ENCODE measurements at regions not wholly inside any gene's neighbourhood (a gene's known extent, or its start where the extent isn't known, plus 50 kb on each side); places are given as distances from the start of the nearest gene placed in this dataset.

DNA sequence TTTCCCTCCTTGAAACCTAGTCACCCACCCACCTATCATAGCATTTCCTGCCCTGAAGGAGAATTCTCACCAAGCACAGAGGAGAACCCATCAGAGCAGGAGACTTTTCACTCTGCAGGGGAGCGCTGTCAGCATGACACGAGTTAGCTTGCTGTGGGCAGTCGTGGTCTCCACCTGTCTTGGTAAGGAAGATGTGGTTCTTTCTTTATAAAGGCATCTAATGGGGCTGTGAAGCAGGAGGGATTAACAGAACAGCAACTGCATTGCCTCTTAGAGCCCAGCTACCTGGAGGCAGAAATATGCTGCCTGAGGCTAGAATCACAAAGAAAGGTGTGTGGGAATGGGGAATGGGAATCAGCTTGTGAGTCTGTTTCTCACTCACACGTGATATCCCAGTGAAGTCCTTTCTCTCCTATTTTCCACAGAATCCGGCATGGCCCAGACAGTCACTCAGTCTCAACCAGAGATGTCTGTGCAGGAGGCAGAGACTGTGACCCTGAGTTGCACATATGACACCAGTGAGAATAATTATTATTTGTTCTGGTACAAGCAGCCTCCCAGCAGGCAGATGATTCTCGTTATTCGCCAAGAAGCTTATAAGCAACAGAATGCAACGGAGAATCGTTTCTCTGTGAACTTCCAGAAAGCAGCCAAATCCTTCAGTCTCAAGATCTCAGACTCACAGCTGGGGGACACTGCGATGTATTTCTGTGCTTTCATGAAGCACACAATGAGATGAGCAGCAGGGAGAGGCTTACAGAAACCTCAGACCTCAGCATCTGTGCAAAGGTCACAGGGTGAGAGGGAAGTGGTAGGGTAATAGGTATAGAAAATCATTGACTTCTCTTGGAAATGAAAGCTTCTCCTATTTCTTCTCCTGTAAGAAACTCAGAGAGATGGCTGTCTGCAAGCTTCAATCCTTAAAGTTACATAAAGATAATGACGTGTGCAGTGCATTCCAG is 316.9 kb downstream of the DAD1 start:
- H4K20me1 ChIP-seq (ENCODE audit: insufficient read depth, low read length): no peaks in the 10 kb centered on the region
- DNase-seq (ENCODE audit: insufficient read length, low spot score, missing footprints): no peak
- peaks cover 15% of the 10 kb centered on the region for H3K27me3 ChIP-seq (ENCODE audit: insufficient read depth, low read length)
- no peak overlapping the region for H2AFZ ChIP-seq (ENCODE audit: low read length)
- no peaks in the 10 kb centered on the region for H3K9me3 ChIP-seq (ENCODE audit: low read depth, low read length)
- no peak overlapping the region for H3K27ac ChIP-seq (ENCODE audit: low read depth, low read length)
- H3K4me2 ChIP-seq (ENCODE audit: insufficient read depth, low read length): no peak overlapping the region
- H3K4me3 ChIP-seq (ENCODE audit: insufficient read depth, low read length): no peak overlapping the region
- H3K4me1 ChIP-seq (ENCODE audit: insufficient read depth, low read length): peaks cover 6% of the 10 kb centered on the region
- TF ChIP-seq, protein P1, sequence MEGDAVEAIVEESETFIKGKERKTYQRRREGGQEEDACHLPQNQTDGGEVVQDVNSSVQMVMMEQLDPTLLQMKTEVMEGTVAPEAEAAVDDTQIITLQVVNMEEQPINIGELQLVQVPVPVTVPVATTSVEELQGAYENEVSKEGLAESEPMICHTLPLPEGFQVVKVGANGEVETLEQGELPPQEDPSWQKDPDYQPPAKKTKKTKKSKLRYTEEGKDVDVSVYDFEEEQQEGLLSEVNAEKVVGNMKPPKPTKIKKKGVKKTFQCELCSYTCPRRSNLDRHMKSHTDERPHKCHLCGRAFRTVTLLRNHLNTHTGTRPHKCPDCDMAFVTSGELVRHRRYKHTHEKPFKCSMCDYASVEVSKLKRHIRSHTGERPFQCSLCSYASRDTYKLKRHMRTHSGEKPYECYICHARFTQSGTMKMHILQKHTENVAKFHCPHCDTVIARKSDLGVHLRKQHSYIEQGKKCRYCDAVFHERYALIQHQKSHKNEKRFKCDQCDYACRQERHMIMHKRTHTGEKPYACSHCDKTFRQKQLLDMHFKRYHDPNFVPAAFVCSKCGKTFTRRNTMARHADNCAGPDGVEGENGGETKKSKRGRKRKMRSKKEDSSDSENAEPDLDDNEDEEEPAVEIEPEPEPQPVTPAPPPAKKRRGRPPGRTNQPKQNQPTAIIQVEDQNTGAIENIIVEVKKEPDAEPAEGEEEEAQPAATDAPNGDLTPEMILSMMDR (IDR thresholded peaks at IDR 0.05; ENCODE audit: extremely low read depth, low read depth, low read length): no peak
- no peaks in the 10 kb centered on the region for H3K79me2 ChIP-seq (ENCODE audit: insufficient read depth, low read length)
- H3K36me3 ChIP-seq (ENCODE audit: insufficient read depth, low read length): no peaks in the 10 kb centered on the region

DNA sequence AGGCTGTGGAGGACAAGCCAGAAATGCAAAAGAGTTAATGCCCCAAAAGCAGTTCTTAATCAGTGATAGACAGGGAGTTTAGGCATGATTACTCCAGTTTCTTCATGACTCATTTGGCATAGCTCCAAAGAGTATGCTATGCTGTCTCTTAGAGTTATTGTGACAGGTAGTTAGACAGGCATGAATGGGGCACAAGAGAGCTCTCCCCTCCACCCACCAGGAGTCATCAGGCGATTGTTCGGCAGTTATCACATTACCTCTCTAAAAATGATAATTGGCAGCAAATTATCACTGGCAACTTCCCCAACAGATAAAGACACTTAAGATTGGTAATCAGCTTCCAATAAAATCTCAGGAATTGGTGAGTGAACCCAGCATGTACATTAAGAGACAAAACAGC is 320.1 kb downstream of the DAD1 start:
- Histone ChIP-seq H3K27me3 (ENCODE audit: insufficient read depth, low read length) (peaks cover 3% of the 10 kb centered on the region), H3K9me3 (ENCODE audit: low read depth, low read length) (no peaks in the 10 kb centered on the region), H3K4me2 (ENCODE audit: insufficient read depth, low read length) (no peak overlapping the region), H3K79me2 (ENCODE audit: insufficient read depth, low read length) (no peaks in the 10 kb centered on the region), H4K20me1 (ENCODE audit: insufficient read depth, low read length) (no peaks in the 10 kb centered on the region), H3K27ac (ENCODE audit: low read depth, low read length) (no peak overlapping the region), H3K36me3 (ENCODE audit: insufficient read depth, low read length) (no peaks in the 10 kb centered on the region), H3K4me3 (ENCODE audit: insufficient read depth, low read length) (no peak overlapping the region), H2AFZ (ENCODE audit: low read length) (no peak overlapping the region), H3K4me1 (ENCODE audit: insufficient read depth, low read length) (peaks cover 11% of the 10 kb centered on the region)
- no peak for DNase-seq (ENCODE audit: insufficient read length, low spot score, missing footprints)
- TF ChIP-seq, protein P1 (IDR thresholded peaks at IDR 0.05; ENCODE audit: extremely low read depth, low read depth, low read length): no peak

GRCh38 chr14:22266683-22267082 is 322.3 kb downstream of the DAD1 start:
- TF ChIP-seq, protein P1 (IDR thresholded peaks at IDR 0.05; ENCODE audit: extremely low read depth, low read depth, low read length): no peak
- Histone ChIP-seq H2AFZ (ENCODE audit: low read length) (no peak overlapping the region), H3K9me3 (ENCODE audit: low read depth, low read length) (no peaks in the 10 kb centered on the region), H3K4me2 (ENCODE audit: insufficient read depth, low read length) (no peak overlapping the region), H3K4me3 (ENCODE audit: insufficient read depth, low read length) (no peak overlapping the region), H3K79me2 (ENCODE audit: insufficient read depth, low read length) (no peaks in the 10 kb centered on the region), H3K36me3 (ENCODE audit: insufficient read depth, low read length) (no peaks in the 10 kb centered on the region), H4K20me1 (ENCODE audit: insufficient read depth, low read length) (no peaks in the 10 kb centered on the region), H3K27ac (ENCODE audit: low read depth, low read length) (no peak overlapping the region), H3K27me3 (ENCODE audit: insufficient read depth, low read length) (no peaks in the 10 kb centered on the region), H3K4me1 (ENCODE audit: insufficient read depth, low read length) (peaks cover 11% of the 10 kb centered on the region)
- no peak for DNase-seq (ENCODE audit: insufficient read length, low spot score, missing footprints)

GRCh38 chr14:22266142-22266442 is 322.9 kb downstream of the DAD1 start:
- Histone ChIP-seq H2AFZ (ENCODE audit: low read length) (peak overlapping the region; percentile 68), H3K79me2 (ENCODE audit: insufficient read depth, low read length) (no peaks in the 10 kb centered on the region), H3K4me2 (ENCODE audit: insufficient read depth, low read length) (no peak overlapping the region), H3K36me3 (ENCODE audit: insufficient read depth, low read length) (no peaks in the 10 kb centered on the region), H3K27me3 (ENCODE audit: insufficient read depth, low read length) (no peaks in the 10 kb centered on the region), H3K27ac (ENCODE audit: low read depth, low read length) (no peak overlapping the region), H3K4me3 (ENCODE audit: insufficient read depth, low read length) (no peak overlapping the region), H3K9me3 (ENCODE audit: low read depth, low read length) (no peaks in the 10 kb centered on the region), H4K20me1 (ENCODE audit: insufficient read depth, low read length) (no peaks in the 10 kb centered on the region), H3K4me1 (ENCODE audit: insufficient read depth, low read length) (peaks cover 11% of the 10 kb centered on the region)
- TF ChIP-seq, protein P1 (IDR thresholded peaks at IDR 0.05; ENCODE audit: extremely low read depth, low read depth, low read length): no peak
- no peak for DNase-seq (ENCODE audit: insufficient read length, low spot score, missing footprints)

Data from osteoblast (primary cell).